AG10803 (cell line): ENCODE measurements at regions not wholly inside any gene's neighbourhood (a gene's known extent, or its start where the extent isn't known, plus 50 kb on each side); places are given as distances from the start of the nearest gene placed in this dataset.

Experiments
- DNase-seq: peaks from one replicate; pipeline ENCODE4 v3.0.0; 2010; ENCODE audit warnings: low read depth
- H3K4me3 ChIP-seq: 2 replicates; pipeline ENCODE4 v1.5.1; 2011; ENCODE audit warnings: mild to moderate bottlenecking, low read length, control low read depth
- TF ChIP-seq, protein P1 (sequence below): conservative IDR thresholded peaks from 2 replicates; pipeline ENCODE4 v1.5.1; 2011; ENCODE audit warnings: mild to moderate bottlenecking, low read length, control low read depth, inconsistent platforms

DNA sequence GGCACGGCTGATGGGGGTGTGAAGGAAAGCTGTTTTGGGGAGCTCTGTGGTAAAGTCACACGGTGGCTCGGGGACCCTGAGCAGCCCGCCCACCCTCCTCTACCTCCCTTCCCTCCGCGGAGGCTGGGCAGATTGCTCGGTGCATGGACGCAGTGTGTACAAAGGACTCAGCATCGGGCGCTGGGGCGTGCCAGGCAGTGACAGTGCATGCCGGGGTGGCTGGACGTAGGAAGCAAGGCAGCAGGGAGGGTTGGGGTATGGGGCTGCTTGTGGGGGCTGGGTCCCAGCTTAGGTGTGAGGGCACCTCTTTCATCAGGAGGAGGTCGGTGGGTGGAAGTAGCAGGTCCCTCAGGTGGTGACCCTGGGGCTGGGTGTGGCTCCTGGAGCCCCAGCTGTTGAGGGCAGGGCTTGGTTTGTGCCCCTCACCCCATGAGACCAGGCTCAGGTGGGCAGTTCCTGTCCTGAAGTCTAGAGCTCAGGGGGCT lies 159.9 kb upstream of the GSE1 start:
- H3K4me3 ChIP-seq, result no peak overlapping the region
- no peak for DNase-seq
- TF ChIP-seq, protein P1, sequence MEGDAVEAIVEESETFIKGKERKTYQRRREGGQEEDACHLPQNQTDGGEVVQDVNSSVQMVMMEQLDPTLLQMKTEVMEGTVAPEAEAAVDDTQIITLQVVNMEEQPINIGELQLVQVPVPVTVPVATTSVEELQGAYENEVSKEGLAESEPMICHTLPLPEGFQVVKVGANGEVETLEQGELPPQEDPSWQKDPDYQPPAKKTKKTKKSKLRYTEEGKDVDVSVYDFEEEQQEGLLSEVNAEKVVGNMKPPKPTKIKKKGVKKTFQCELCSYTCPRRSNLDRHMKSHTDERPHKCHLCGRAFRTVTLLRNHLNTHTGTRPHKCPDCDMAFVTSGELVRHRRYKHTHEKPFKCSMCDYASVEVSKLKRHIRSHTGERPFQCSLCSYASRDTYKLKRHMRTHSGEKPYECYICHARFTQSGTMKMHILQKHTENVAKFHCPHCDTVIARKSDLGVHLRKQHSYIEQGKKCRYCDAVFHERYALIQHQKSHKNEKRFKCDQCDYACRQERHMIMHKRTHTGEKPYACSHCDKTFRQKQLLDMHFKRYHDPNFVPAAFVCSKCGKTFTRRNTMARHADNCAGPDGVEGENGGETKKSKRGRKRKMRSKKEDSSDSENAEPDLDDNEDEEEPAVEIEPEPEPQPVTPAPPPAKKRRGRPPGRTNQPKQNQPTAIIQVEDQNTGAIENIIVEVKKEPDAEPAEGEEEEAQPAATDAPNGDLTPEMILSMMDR, result no peak

DNA sequence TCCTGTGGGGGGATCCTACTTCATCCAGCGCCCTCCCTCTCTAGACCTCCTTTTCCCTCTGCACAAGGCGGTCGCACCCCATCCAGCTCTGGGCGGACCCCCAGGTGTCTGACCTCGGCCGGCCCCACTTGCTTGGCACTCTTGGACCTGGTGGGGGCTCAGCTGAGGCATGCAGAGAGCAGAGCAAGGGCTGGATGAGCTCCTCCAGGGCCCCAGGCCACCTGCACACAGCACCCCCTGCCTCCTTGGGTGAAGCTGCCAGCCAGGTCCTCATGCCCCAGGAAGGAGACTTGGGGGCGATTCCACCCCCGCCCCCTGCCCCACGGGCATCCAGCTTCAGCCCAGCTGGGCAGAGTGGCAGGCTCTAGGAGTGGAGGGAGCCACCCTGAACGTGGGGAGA lies 159.4 kb upstream of the GSE1 start:
- H3K4me3 ChIP-seq, result no peak overlapping the region
- DNase-seq, result no peak
- TF ChIP-seq, protein P1, result no peak

- TF ChIP-seq, protein P1, result no peak
- no peak for DNase-seq
- no peak overlapping the region for H3K4me3 ChIP-seq
Observed at GRCh38 chr16:85454171-85454872, 158.8 kb upstream of the GSE1 start.

DNA sequence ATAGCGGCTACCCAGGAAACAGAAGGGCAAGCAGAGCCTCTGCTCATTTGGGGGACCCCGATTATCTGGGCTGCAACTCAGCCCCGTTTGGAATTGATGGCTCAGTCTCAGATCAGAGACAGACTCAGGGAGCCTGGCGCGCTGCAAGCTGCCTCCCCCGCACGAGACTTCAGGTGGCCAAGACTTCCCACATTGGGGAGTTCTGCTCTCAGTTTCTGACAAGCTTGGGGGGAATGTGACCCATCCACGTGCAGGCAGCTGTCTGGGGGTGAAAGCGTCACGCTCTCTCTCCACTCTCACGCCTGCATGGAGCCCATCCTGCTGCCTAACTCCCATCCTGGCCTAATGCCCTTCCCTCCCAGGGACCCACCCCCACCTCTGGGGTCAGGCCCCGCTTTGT lies 157.6 kb upstream of the GSE1 start:
- no peak overlapping the region for H3K4me3 ChIP-seq
- TF ChIP-seq, protein P1, result no peak
- no peak for DNase-seq

DNA sequence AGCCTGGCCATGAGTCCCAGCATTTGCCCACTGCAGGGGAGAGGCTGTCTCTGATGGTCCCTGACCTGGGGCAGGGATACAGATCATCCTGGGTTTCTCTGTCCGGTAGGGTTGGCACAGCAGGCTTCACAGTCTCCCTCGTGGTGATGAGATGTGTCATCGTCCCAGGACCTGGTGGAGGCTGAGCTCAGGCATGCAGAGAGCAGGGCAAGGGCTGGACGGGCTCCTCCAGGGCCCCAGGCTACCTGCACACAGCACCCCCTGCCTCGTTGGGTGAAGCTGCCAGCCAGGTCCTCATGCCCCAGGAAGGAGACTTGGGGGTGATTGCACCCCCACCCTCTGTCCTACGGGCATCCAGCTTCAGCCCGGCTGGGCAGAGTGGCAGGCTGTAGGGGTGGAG lies 155.8 kb upstream of the GSE1 start:
- no peak for DNase-seq
- no peak overlapping the region for H3K4me3 ChIP-seq
- TF ChIP-seq, protein P1, result no peak

DNA sequence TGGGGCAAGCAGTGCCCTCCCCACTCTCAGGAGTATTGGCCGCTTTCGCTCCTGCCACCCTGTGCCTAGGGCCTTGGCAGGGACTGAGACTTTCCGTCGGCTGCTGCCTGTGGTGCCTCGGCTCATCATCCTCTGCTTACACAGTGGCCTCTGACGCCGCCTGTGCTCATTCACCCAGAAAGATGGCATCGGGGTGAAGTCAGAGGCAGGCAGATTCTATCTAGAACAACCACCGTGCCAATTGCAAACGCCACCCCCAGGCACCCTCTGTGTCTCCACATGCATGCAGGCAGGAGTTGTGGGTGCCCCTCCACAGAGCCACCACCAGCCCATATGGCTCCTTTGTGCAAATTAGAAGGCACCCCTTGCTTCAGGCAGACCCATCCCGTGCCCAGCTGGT lies 154.2 kb upstream of the GSE1 start:
- H3K4me3 ChIP-seq, result no peak overlapping the region
- TF ChIP-seq, protein P1, result no peak
- DNase-seq, result no peak

DNA sequence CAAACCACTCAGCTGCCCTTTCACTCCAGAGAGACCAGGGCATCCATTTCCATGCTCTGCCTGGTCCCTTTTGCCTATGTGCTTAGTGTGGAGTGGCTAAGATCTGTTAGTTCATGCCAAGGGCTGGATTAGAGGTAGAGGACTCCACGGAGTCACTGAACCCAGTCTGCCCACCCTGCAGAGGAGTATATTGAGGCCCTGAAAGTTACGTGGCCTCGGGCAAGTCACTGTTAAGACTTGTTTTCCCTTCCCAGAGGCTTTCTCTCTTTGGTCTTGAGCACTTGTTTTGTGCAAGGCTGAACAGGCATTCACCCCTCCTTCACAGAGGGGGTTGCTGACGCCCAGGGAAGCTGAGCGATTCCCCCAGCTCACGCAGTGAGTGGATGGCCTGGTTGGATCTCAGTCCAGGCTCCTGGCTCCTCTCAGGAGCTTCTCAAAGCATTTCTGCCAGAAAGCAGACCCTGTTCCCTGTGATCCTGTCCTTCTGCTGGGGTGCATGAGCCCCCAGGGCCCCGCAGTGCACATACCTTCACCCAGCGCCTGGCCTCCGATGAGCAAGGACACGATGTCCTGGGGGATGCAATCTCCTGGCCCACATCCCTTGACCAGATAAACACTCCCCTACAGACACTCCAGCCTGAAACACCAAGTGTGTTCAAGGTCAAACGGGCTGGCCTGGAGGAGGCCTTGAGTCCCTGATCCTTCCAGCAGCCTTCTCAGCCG lies 153.4 kb upstream of the GSE1 start:
- TF ChIP-seq, protein P1, result no peak
- DNase-seq, result no peak
- H3K4me3 ChIP-seq, result no peak overlapping the region
